ENCODE measurements at regions not wholly inside any gene's neighbourhood (a gene's known extent, or its start where the extent isn't known, plus 50 kb on each side); places are given as distances from the start of the nearest gene placed in this dataset.
"Not testable (repeated sequence)": the region's sequence is repeated elsewhere in the genome, so short reads cannot be mapped to it uniquely, and the experiment has no call there.

DNA sequence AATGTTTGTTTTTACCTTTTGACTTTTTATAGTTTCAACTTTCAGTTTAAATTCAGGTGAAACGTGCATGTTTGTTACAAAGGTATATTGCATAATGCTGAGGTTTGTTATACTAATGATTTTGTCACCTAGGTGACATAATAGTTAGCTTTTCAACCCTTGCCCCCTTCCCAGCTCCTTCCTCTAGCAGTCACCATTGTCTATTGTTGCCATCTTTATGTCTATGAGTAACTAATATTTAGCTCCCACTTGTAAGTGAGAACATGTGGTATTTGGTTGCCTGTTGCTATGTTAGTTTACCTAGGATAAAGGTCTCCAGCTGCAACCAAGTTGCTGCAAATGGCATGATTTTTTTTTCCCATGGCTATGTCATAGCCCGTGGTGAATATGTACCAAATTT is 322.3 kb upstream of the SETBP1 start:
- no peak for DNase-seq

DNA sequence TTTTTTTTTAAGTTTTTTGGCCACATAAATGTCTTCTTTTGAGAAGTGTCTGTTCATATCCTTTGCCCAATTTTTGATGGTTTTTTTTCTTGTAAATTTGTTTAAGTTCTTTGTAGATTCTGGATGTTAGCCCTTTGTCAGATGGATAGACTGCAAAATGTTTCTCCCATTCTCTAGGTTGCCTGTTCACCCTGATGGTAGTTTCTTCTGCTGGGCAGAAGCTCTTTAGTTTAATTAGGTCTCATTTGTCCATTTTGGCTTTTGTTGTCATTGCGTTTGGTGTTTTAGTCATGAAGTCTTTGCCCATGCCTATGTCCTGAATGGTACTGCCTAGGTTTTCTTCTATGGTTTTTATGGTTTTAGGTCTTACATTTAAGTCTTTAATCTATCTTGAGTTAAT is 320.9 kb upstream of the SETBP1 start:
- not testable (repeated sequence) for DNase-seq

DNA sequence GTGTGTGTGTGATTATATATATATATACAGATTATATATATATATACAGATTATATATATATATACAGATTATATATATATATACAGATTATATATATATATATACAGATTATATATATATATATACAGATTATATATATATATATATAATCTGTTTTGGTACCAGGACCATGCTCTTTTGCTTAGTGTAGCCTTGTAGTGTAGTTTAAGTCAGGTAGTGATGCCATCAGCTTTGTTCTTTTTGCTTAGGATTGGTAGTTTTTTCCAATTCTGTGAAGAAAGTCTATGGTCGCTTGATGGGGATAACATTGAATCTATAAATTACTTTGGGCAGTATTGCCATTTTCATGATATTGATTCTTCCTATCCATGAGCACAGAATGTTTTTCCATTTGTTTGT is 318.5 kb upstream of the SETBP1 start:
- DNase-seq, result not testable (repeated sequence)

DNA sequence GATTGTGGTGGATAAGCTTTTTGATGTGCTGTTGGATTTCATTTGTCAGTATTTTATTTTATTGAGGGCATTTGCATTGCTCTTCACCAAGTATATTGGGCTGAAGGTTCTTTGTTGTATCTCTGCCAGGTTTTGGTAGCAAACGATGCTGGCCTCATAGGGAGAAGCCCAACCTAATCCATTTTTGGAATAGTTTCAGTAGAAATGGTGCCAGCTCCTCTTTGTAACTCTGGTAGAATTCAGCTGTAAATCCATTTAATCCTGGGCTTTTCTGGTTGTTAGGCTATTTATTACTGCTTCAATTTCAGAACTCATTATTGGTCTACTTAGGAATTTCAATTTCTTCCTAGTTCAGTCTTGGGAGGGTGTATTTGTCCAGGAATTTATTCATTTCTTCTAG is 309.8 kb upstream of the SETBP1 start:
- DNase-seq, result no peak

DNA sequence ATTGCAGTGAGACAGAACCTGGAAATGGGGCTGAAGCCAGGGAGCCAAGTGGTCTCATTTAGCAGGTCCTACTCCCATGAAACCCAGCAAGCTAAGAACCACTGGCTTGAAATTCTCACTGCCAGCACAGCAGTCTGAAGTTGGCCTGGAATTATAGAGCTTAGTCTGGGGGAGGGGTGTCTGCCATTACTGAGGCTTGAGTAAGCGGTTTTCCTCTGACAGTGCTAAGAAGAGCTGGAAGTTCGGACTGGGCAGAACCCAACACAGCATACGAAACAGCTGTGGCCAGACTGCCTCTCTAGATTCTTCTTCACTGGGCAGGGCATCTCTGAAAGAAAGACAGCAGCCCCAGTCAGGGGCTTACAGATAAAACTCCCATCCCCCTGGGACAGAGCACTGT is 305.7 kb upstream of the SETBP1 start:
- no peak for DNase-seq

DNA sequence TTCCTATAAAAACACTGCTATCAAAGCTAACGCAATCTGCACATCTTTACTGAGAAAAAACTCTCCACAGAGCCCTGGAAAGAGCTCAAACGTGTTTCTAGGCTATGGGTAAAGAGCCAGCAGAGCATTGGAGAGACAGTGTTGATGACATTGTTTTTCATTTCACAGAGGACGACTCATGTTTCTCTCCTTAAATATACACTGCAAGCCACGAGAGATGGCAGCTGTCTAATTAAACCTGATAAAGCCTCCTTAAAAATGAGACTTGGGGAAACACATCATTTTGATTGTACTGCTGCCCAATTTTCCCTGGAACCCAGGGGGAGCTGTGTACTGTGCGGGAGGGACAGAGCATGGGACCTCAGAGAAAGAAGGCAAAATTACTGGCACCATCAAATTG is 294.3 kb upstream of the SETBP1 start:
- no peak for DNase-seq

DNA sequence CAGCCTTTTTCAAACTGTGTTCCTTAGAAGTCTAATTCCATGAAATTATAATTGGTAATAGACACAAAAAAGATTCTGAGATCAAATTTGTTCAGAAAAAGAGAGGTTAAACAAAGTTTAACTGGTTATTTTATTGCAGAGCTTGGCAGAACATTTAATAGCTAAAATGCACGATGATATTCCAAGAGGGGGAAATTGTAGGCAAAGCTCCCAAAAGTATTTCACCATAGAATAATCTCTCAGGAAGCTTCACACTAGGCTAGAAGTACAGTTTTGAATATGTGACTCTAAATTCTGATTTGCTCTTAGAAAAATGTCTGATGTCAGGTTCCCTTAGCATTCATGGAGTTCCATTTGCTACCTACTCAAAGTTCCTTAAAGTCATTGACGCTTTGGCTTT is 292.4 kb upstream of the SETBP1 start:
- no peak for DNase-seq

DNA sequence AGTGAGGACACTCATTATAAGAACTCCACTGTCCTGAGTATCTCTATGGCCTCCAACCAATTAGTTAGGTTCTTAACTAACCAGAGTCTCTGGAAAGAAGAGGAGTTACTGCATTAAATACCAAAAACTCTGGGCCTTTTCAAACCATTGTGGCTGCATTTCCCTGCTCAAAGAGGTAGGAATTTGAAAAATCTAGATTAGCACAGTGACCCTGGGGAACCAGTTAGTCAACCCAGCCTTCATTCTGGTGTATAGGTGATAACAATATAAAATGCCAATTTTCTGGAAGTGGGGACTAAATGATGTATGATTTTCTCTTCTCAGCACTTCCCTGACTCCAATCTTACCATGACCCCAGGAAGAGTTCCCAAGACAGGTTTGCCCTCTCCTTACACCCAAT is 287.8 kb upstream of the SETBP1 start:
- DNase-seq, result no peak

DNA sequence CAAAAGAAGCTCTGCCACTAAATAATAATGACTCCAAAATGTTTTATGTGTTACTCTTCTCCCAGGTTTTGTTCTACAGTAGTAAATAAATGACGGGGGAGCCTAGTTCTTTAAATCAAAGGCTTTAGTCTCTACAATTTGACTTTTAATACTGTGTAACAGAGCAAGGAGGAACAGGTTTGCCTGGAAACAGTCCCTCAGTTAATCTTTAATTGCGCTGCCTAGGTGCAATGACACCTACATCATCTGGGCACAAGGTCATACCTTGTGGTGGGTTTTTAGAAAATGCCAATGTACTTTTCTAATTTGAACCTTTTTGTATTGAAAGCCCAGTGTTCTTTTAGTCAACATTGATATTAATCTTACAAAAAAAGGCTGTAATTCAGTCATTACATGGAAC is 287.3 kb upstream of the SETBP1 start:
- DNase-seq, result no peak

DNA sequence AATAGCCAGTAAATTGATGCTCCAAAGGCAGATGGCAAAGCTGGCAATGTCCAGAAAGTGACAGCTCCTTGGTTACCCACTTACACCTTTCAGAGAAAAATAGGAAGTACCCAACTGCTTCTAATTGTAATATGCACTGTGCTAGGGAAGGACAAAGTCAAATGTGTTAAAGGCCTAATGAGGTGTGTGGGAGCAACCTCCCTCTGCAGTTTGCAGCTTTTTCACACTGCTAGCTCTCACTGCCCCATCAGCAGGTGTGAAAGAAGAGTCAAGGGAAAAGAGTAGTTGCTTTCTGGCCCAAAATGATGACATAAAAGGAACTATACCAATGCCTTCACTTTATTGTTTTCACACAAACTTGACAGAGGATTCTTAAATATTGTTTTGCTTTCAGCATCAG is 284.1 kb upstream of the SETBP1 start:
- DNase-seq, result no peak

DNA sequence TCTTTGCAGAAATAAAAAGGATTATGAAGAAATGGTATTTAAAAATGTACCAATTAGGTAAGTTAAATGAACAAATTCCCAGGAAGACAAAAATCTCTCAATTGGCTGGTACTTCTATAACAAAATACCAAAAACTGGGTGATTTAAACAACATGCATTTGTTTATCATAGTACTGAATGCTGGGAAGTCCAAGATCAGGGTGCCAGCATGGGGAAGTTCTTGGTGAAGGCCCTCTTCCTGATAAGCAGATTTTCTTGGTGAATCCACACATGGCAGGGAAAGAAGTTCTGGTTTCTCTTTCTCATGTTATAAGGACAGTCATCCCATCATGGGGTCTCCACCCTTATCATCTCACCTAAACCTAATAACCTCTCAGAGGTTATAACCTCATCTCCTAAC is 271.6 kb upstream of the SETBP1 start:
- DNase-seq, result no peak

DNA sequence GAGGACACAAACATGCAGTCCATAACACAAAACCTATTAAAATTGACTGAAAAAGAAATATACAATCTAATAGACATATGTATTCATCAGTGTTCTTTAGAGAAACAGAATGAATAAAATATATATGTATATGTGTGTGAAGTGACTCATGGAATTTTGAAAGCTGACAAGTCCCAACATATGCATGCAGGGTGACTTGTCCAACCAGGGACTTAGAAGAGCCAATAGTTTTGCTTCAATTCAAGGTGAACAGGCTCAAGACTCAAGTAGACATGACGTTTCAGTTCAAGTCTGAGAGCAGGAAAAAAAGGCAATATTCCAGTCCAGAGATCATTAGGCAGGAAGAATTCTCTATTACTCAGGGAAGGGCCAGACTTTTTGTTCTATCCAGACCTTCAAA is 271.2 kb upstream of the SETBP1 start:
- DNase-seq, result no peak

DNA sequence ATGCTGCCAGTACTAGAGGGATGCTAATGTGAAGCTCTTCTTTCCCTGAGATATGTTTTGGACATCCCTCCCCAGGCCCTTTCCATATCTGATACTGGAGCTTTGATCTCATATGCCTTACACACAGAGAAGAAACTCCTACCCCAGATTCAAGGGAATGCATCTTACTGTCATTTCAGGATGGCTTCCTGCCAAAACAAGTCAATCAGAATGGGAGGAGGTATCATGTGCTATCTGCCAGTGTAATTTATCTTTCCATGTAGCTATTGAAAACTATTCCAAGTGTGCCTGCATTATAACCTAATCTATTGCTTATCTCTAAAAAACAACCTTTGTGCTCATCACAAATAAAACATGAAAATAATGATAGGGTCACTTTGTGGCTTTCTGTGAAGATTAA is 269.9 kb upstream of the SETBP1 start:
- no peak for DNase-seq

DNA sequence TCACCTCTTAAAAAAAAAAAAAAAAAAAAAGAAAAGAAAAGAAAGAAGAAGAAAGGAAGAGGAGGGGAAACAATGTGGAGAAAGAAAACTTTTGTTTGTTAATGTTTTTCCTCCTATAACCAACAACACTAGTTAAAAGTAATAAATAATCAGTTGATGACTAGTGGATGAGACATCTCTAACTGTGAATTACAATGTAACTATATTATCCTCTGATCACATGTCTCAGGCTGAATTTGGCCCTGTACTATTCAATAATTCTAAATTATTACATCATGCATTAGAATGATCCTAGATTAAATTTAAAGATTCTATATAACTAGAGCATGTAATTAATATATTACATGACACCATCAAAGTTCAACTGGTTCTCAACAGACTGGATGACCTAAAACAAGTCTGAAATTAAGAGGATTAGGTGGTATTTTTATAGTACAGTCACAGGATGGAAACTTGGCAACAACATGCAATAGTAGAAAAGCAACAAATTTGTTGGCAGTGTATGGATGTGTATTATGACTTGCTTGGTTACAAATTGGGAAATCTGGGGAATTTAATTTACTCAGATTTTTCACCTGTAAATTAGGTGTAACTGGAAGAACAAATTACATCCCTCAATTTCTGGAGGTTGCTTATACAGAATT is 269.3 kb upstream of the SETBP1 start:
- no peak for DNase-seq

DNA sequence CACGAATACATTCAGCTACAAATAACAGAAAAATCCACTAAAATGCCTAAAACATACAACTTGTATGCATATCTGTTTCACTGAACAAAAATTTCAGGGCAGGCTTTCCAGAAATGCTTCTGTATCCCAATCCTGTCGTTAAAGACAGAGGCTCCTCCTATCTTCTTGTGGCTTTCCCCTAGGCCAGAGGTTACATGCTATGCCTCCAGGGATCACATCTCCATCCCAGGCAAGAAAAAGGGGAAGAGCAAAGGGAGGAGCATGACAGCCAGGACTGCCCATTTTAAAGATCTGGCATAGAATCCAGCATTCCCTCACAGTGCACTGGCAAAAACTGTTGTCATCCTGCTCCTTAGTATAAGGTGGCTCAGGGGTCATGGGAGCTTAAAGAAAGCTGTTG is 268.7 kb upstream of the SETBP1 start:
- DNase-seq, result no peak

DNA sequence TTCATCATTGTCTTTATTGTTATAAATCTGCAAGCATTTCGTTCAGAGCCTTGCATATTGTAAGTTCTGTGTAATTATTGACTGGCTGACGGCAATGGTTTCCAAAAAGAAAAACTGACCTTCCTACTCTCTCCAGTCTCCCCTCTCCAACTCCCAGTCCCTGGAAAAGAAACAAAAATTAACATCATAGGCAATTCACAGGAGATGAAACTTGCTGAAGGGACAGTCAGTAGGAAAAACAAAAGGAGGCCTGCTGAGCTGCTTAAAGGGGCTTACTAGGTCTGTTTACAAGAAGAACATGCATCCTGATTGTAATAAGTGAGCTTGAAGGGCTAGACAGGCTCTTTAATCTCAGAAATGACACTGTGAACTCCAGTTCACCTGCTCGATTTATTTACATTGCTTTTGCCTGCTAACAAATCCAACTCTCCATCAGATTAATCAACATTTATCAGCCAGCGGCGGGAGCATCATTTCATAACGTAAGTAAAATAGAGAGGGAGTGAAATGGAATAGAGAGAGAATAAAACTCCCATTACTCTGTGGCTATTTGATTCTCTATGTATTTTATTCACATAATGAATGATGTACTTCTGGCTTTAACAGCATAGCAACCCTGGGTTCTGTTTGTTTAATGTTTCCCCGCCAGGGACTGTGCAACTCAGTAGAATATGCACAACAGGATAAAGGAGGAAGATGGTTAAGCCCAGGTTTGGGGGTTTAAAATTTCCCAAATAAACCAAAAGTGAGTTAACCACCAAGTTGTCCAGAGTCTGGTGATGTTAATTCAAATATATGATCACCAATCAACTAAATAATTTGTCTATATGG is 256.7 kb upstream of the SETBP1 start:
- no peak for DNase-seq

DNA sequence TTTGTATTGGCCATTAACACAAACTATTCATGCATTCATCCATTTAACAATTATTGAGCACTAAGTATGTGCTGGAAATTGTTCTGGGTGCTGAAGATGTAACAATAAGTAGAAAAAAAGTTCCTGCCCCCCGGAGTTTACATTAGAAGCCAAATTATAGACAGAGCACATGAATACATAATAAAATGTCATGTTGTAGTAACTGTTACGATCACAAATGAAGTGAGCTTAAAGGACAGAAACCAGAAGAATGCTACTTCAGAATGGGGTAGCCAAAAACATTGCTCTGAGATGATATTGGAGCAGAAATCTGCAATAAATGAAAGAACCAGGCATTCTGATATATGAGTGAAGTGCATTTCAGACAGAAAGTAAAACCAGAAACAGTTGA is 256.0 kb upstream of the SETBP1 start:
- no peak for DNase-seq

DNA sequence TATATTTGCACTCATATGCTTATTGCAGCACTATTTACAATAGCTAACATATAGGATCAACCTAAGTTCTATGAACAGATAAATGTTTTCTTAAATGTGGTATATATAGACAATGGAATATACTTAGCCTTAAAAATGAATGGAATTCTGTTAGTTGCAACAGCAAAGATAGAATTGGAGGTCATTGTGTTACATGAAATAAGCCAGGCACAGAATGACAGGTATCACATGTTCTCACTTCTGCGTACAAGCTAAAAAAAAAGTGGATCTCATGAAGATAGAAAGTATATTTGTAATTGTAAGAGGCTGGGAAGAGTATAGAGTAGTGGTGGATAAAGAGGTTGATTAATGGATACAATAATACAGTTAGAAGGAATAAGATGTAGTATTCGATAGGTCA is 255.5 kb upstream of the SETBP1 start:
- DNase-seq, result no peak

DNA sequence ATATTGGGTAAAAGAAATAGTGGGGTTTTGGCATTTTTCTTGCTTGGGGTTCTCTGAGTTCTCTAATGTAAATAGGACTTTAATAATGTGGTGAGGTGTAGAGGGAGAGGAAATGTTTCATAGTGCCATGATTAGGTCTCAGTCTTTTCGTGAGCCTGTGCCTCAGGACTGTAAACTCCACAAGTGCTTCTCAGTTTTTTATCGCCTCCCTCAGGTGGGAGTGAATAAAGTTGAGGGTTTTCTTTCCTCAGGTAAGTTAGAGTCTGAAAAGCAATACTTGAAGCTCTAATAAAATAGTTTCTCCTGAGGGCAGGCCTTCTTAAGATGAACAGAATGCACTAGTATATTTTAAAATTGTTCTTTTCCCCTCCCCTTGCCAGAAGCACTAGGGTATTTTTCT is 243.1 kb upstream of the SETBP1 start:
- DNase-seq, result no peak

DNA sequence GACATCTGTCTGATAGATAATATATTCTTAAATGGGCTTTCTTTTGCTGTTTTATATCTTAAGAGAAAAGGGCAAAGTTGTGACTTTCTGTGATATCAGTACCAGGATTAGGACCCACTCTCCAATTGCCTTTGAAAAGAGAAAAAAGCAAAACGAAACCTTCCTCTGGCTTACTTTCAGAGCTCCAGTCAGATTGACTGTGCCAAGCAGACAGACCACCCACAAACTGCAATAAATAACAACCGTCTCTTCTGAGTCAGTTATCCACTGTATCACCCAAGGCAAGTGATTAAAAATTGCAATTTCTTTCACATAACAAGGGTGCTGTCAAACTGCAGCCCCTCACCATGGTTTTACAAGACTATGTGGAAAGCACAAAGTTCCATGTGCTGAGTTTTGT is 230.5 kb upstream of the SETBP1 start:
- no peak for DNase-seq

DNA sequence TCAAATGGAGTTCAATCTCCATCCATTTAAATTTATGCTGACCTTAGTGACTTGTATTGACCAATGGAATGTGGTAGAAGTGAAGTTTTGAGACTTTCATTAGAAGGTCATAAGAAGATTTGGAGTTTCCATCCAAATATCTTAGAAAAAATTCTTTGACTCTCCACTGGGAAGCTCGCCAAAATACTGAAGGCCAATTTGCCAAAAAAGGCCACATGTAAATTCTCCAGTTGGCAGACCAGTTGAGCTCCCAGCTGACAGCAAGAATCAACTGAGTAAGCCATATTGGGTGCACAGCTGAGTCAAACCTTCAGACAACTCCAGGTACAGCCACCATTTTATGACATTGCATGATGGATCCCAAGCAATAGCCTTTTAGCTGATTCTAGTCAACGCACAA is 228.3 kb upstream of the SETBP1 start:
- no peak for DNase-seq

DNA sequence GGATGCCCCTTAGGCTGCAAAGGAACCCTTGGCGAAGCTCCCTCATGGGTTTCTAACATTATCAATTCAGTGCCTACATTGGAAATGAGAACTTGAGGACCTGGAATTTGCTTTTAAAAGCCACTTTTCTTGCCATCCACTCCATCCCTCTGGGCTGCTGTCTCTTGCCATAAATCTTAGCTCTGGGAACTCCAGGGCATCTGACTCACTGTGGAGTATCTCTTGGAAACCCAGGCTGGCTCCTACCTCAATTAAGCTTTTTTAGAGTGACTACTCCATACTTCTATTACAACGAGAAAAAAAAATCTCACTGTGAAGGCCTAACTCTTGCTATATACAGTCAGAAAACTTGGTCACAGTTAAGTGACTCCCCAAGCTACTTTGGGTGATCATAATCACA is 227.2 kb upstream of the SETBP1 start:
- no peak for DNase-seq

DNA sequence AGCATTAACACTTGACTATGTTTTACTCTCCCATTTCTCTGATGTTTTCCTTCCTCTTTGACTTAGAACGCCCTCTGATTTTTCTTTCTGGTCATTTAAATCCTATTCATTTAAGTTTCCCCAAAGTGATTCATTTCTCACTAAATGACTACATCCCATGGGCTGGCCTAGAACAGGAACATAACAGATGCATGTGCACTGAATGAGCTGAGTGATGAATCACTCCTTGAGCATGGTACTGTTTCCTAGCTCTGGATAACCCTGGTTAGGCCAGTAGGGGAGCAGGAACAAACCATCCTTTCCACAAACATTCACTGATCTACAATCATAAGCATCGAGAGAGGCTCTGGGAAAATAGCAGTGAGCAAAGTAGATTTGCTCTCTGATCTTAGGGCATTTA is 221.9 kb upstream of the SETBP1 start:
- no peak for DNase-seq

DNA sequence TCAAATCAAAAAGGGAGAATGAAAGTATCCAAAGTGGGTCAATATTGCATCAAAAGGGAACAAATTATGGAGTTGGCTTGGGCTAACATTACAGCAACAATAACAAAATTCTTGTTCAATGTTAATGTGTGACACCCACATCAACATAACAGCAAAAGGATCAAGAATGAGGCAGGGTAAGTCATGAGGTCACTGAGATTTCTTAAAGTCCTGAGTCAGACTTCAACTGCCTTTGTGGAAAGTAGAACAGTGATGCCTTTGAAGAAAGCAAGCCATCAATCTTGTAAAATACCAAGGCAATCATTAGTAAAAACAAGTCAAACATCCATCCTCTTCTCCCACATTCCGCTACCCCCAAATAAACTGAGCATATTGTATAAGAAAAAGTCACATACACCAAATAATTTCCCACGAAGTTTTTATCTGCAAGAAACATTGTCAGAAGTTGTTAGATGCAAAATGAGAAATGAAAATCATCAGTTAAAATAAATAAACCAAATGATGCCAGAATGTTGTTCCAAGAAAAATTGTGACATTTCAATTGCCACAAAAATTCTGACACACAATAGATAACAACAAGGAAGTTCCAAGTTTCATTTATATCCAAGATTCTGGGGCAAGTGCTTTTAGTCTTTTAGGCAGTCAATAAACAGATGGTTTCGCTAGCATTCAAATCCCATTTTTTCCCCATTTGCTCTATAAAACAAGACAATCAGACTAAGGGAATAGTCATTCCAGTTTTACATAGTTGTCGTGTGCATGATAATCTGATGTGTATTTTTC is 216.1 kb upstream of the SETBP1 start:
- no peak for DNase-seq

Measured in CD4-positive, alpha-beta T cell treated with Interleukin-10 for 1 hour (primary cell).